Nephron progenitor cell (in vitro differentiated cells): ENCODE measurements at regions not wholly inside any gene's neighbourhood (a gene's known extent, or its start where the extent isn't known, plus 50 kb on each side); places are given as distances from the start of the nearest gene placed in this dataset.

Source experiments
- DNase-seq: peaks from one replicate; pipeline ENCODE4 v3.0.0; 2021
- H3K27ac Mint-ChIP-seq: 2 replicates; pipeline ENCODE4 v1.8.0; 2021; ENCODE audit warnings: mild to moderate bottlenecking, moderate library complexity, mixed read lengths
- H3K27me3 Mint-ChIP-seq: 2 replicates; pipeline ENCODE4 v1.8.0; 2021; ENCODE audit warnings: mild to moderate bottlenecking, low read depth, mixed read lengths; ENCODE audit not compliant: poor library complexity
- H3K36me3 Mint-ChIP-seq: 2 replicates; pipeline ENCODE4 v1.8.0; 2021; ENCODE audit warnings: low read depth, mixed read lengths
- H3K4me1 Mint-ChIP-seq: 2 replicates; pipeline ENCODE4 v1.8.0; 2021; ENCODE audit warnings: mixed read lengths
- H3K4me3 Mint-ChIP-seq: 2 replicates; pipeline ENCODE4 v1.8.0; 2021; ENCODE audit warnings: mild to moderate bottlenecking, moderate library complexity, mixed read lengths
- H3K9me3 Mint-ChIP-seq: 2 replicates; pipeline ENCODE4 v1.8.0; 2021; ENCODE audit warnings: mild to moderate bottlenecking, moderate library complexity, mixed read lengths
- TF ChIP-seq, protein P1 (sequence below): fragments of 200-600 bp; sonication (generic); IDR thresholded peaks from 2 replicates; pipeline ENCODE4 v1.5.0; 2021; ENCODE audit warnings: antibody characterized with exemption

GRCh38 chr14:79937433-79937832, 273.9 kb downstream of the DIO2 start:
- no peak overlapping the region for H3K27ac Mint-ChIP-seq
- TF ChIP-seq, protein P1, sequence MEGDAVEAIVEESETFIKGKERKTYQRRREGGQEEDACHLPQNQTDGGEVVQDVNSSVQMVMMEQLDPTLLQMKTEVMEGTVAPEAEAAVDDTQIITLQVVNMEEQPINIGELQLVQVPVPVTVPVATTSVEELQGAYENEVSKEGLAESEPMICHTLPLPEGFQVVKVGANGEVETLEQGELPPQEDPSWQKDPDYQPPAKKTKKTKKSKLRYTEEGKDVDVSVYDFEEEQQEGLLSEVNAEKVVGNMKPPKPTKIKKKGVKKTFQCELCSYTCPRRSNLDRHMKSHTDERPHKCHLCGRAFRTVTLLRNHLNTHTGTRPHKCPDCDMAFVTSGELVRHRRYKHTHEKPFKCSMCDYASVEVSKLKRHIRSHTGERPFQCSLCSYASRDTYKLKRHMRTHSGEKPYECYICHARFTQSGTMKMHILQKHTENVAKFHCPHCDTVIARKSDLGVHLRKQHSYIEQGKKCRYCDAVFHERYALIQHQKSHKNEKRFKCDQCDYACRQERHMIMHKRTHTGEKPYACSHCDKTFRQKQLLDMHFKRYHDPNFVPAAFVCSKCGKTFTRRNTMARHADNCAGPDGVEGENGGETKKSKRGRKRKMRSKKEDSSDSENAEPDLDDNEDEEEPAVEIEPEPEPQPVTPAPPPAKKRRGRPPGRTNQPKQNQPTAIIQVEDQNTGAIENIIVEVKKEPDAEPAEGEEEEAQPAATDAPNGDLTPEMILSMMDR, result no peak
- no peak overlapping the region for H3K4me3 Mint-ChIP-seq
- H3K9me3 Mint-ChIP-seq, result peaks cover 12% of the 10 kb centered on the region
- no peaks in the 10 kb centered on the region for H3K36me3 Mint-ChIP-seq
- no peak for DNase-seq
- H3K4me1 Mint-ChIP-seq, result peaks cover 11% of the 10 kb centered on the region
- no peaks in the 10 kb centered on the region for H3K27me3 Mint-ChIP-seq

- peaks cover 5% of the 10 kb centered on the region for H3K4me1 Mint-ChIP-seq
- H3K9me3 Mint-ChIP-seq, result peaks cover 30% of the 10 kb centered on the region
- peaks cover 5% of the 10 kb centered on the region for H3K36me3 Mint-ChIP-seq
- H3K27me3 Mint-ChIP-seq, result peaks cover 4% of the 10 kb centered on the region
- no peak for DNase-seq
- TF ChIP-seq, protein P1, result no peak
- H3K27ac Mint-ChIP-seq, result no peak overlapping the region
- H3K4me3 Mint-ChIP-seq, result no peak overlapping the region
These were observed 286.8 kb downstream of the DIO2 start for GRCh38 chr14:79924551-79924950.

DNA sequence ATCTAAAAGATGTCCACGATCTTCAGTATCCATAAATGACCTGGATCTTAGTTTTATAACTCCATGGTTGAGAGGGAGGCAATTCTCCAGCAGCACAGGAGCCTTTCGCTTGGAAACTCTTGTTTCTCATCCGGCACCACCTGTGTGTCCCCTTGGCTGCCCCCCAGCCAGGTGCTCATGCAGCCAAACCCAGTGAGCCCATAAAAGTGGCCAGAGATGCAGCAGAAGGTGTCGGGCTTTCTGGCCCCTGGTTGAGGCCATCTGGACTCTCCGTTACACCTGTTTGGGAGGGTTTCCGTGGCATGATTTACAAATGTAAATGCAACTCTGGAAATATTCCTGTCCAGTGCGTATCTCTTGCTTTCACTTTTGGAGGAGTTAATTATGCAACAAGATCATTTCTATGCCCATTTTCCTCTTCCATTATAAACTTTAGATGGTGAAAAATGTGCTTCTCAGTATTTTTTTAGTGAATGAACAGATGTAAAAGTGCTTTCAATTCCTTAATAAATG, 291.1 kb downstream of the DIO2 start:
- peaks cover 27% of the 10 kb centered on the region for H3K9me3 Mint-ChIP-seq
- no peak overlapping the region for H3K27ac Mint-ChIP-seq
- no peaks in the 10 kb centered on the region for H3K27me3 Mint-ChIP-seq
- H3K4me1 Mint-ChIP-seq, result peaks cover 6% of the 10 kb centered on the region
- H3K4me3 Mint-ChIP-seq, result no peak overlapping the region
- H3K36me3 Mint-ChIP-seq, result peaks cover 10% of the 10 kb centered on the region
- no peak for DNase-seq
- TF ChIP-seq, protein P1, result no peak
